IMR-90 (cell line): ENCODE measurements at regions not wholly inside any gene's neighbourhood (a gene's known extent, or its start where the extent isn't known, plus 50 kb on each side); places are given as distances from the start of the nearest gene placed in this dataset.

Experiments used
- CEBPB ChIP-seq: IDR thresholded peaks from 2 replicates; pipeline ENCODE4 v1.6.1; 2012; ENCODE audit warnings: low read depth, low read length, improper control_type of control experiment
- MAFK ChIP-seq: IDR thresholded peaks from 2 replicates; pipeline ENCODE4 v1.6.1; 2012; ENCODE audit warnings: low read depth, low read length, improper control_type of control experiment
- POLR2A ChIP-seq: IDR thresholded peaks from 2 replicates; pipeline ENCODE4 v1.6.1; 2012; ENCODE audit warnings: mild to moderate bottlenecking, low read depth, low read length
- RAD21 ChIP-seq: IDR thresholded peaks from 2 replicates; pipeline ENCODE4 v1.6.1; 2012; ENCODE audit warnings: low read length, improper control_type of control experiment
- TF ChIP-seq, protein P1 (sequence below): conservative IDR thresholded peaks from 2 replicates; pipeline ENCODE4 v1.5.1; 2012; ENCODE audit warnings: mild to moderate bottlenecking, low read depth, low read length, improper control_type of control experiment
- TF ChIP-seq, protein P2 (sequence below): fragments of 150-350 bp; IDR thresholded peaks from 2 replicates; pipeline ENCODE4 v1.6.1; 2017; ENCODE audit warnings: mild to moderate bottlenecking, antibody characterized with exemption, low read length, low read depth

DNA sequence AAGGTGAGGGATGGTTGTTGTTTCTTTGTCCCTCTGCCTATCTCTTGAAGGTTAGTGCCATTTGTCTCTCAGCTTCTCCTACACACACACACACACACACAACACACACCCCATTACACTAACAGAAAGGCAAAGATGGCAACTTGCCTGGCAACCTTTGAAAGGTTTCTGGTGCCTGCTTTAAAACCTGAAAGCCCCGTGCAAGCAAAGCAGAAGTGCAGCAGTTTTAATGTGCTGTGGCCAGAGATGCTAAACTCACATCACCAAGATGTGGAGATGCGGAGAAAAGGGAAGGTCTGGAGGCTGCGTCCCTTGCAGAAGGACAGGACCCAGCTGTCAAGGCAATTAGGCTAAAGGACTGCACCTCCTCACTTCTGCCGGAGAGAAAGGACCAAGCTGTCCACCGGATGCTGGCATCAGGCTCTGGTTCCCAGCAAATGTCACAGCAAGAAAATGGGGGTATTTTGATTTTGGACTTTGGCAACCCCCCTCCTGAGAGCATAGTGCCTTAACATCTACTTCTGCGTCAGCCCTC lies 196.4 kb downstream of the ARL4C start:
- TF ChIP-seq RAD21, result no peak
- TF ChIP-seq, protein P1, sequence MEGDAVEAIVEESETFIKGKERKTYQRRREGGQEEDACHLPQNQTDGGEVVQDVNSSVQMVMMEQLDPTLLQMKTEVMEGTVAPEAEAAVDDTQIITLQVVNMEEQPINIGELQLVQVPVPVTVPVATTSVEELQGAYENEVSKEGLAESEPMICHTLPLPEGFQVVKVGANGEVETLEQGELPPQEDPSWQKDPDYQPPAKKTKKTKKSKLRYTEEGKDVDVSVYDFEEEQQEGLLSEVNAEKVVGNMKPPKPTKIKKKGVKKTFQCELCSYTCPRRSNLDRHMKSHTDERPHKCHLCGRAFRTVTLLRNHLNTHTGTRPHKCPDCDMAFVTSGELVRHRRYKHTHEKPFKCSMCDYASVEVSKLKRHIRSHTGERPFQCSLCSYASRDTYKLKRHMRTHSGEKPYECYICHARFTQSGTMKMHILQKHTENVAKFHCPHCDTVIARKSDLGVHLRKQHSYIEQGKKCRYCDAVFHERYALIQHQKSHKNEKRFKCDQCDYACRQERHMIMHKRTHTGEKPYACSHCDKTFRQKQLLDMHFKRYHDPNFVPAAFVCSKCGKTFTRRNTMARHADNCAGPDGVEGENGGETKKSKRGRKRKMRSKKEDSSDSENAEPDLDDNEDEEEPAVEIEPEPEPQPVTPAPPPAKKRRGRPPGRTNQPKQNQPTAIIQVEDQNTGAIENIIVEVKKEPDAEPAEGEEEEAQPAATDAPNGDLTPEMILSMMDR, result no peak
- TF ChIP-seq CEBPB, result no peak
- no peak for TF ChIP-seq MAFK
- no peak for TF ChIP-seq POLR2A
- TF ChIP-seq, protein P2, sequence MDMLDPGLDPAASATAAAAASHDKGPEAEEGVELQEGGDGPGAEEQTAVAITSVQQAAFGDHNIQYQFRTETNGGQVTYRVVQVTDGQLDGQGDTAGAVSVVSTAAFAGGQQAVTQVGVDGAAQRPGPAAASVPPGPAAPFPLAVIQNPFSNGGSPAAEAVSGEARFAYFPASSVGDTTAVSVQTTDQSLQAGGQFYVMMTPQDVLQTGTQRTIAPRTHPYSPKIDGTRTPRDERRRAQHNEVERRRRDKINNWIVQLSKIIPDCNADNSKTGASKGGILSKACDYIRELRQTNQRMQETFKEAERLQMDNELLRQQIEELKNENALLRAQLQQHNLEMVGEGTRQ, result no peak
